ENCODE measurements at regions not wholly inside any gene's neighbourhood (a gene's known extent, or its start where the extent isn't known, plus 50 kb on each side); places are given as distances from the start of the nearest gene placed in this dataset.

DNA sequence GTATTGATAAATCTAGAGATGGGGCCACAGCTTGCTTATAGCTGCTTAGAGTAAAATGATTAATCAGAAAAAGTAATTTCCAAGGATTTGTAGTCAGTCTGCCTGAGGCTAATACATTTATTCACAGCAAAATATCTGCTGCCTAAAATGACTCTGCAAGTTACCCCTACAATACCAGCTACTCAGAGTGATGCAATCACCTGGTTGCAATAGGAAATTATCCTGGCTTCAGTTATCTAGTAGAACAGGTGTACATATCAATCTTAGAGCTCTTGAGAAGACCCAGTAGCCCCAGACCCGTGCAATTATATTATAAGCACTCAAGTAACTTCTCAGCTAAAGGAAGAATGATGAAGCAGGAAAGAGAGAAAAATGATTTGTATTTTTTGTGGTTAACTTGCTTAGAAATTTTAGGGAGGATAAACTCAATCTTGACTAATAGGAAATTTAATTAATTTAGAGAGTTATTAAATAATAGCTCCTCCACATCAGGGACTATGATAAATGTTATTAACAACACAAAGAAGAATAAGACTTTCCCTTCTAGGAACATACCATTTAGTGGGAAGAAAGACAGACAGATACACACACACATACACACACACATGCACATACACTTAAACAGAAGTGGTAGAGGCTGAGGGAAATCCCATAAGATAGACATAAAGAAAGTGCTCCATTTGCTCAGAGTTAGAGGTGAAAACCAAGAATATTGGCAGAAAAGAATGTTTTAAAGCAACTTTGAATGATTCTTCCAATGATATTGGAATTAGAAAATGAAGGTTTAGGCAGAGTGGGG is 140.4 kb upstream of the PRSS1 start:
- TF ChIP-seq, protein P1, sequence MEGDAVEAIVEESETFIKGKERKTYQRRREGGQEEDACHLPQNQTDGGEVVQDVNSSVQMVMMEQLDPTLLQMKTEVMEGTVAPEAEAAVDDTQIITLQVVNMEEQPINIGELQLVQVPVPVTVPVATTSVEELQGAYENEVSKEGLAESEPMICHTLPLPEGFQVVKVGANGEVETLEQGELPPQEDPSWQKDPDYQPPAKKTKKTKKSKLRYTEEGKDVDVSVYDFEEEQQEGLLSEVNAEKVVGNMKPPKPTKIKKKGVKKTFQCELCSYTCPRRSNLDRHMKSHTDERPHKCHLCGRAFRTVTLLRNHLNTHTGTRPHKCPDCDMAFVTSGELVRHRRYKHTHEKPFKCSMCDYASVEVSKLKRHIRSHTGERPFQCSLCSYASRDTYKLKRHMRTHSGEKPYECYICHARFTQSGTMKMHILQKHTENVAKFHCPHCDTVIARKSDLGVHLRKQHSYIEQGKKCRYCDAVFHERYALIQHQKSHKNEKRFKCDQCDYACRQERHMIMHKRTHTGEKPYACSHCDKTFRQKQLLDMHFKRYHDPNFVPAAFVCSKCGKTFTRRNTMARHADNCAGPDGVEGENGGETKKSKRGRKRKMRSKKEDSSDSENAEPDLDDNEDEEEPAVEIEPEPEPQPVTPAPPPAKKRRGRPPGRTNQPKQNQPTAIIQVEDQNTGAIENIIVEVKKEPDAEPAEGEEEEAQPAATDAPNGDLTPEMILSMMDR (IDR thresholded peaks at IDR 0.05): no peak
- TF ChIP-seq EP300 (IDR thresholded peaks at IDR 0.05): no peak
- TF ChIP-seq POLR2A (IDR thresholded peaks at IDR 0.05): no peak
